HG03175 (cell line): ENCODE measurements at regions not wholly inside any gene's neighbourhood (a gene's known extent, or its start where the extent isn't known, plus 50 kb on each side); places are given as distances from the start of the nearest gene placed in this dataset.

Experiments used
- ATAC-seq: cut with Tn5 transposase; IDR thresholded peaks from one replicate; pipeline ENCODE4 v1.9.1; 2021; ENCODE audit warnings: mild to moderate bottlenecking, moderate library complexity; ENCODE audit not compliant: unreplicated experiment

DNA sequence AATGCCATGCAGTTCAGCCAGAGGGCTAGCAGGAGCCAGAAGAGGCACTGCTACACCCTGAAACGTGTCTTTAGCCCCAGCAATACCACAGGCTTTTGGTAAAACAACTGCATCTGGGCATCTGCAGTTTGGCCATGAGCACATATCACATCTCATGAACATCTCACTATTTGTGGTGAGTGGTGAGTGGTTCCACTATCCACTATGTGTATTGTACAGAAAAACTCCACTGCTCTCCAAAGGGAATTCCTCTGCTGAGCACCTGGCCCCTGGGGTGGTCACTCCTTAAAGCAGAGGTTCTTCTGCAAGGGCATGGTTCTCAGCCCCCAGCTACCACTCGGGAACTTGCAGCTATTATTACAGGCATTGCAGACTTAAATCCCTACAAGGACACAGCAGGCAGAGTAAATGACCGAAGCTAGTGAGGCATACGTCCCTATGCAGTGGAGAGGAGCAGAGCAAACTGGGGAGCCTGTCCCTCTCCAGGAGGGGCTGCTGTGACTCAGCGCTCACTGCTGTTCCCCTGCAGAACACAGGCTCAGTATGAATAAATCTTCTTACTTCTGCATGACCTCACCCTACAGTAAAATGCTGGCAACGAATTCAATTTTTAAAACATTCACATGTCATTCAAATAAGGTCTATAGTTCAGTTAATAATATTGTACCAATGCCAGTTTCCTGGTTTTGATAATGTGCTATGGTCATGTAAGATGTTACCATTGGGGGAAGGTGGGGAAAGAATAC, 332.4 kb upstream of the ZNF507 start:
- no peak for ATAC-seq

DNA sequence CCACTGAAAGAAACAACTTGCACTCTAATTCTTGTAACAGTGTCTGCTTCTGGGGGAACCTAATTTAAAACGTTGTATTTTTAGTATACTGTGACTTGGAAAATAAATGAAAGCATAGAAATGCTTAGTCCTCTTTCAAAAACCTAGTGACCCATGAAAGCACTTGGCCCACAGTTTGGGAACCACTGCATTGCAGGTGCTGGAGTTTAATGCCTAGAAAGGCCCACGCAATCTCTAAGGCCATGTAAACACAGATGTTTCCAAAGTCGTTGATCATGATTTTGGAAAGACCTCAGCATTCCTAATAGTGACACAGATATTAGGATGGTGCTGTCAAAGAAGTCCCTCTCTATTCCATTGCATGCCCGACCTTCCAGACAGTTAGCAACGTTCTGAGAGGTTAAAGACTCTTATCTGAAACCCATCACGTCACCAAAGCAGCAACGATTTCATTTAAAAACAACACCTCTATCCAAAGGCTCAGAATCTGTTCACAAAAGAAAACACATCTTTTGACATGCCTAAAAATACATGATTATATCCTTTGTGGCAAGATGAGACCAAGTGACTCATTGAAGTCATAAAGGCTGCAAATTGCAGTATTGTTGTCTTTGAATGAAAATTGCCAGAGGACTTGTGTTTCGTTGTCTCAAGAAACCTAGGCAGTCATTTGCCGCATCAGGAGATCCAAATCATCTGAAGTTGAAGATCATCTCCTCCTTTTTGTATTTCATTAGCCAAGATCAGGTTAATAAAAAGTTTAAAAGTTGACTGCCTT, 328.0 kb upstream of the ZNF507 start:
- no peak for ATAC-seq

DNA sequence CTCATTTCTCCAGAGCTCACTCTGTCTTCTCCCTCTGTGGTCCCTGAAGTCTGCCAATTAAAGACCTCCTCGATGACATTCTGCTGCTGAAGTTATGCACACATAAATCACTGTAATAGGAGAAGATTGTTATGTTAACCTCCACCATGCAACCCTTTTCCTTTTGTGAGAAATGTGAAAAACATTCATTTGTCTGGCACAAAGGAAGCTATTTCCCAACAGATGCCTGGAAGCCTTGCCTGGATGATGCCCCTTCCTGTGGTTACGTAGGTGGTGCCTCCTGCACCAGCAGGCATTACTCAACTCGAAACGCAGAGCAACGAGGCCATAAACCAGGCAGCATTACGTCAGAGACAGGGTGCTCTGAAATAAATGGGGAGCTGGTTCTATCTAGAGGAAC, 327.4 kb upstream of the ZNF507 start:
- no peak for ATAC-seq

DNA sequence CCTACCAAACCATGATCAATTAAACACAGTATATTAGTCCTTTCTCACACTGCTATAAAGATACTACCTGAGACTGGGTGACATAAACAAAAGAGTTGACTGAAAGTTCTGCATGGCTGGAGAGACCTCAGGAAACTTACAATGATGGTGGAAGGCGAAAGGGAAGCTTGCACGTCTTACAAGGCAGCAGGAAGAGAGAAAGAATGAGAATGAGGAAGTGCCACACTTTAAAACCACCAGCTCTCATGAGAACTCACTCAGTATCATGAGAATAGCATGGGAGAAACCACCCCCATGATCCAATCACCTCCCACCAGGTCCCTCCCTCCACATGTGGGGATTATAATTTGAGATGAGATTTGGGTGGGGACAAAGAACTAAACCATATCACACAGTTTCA, 324.9 kb upstream of the ZNF507 start:
- no peak for ATAC-seq

DNA sequence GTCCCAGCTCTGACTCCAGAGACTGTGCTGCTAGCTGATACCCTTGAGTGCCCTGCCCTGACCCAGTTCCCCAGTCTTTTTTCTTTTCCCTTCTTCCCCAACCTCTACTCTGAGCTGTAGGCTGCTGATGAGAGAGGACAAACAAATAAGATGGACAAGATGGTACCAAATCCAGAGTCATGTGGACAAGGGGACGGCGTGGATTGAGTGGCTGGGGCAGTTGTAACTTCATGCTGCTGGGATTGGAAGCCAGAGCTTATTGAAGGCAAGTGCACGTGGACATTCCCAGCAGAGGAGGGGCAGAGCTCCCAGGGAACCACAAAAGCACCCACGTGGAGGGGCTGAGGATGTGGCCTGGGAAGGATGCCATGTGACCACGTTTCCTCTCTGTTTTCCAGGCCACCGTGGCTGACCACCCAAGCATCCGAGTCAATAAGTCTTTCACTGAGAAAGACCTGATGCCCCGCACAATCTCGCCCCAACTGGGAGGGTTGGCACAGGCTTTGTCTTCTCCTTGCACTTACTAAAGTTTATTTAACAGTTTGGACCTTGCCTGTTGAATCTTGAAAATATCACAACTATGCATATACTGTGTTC, 323.3 kb upstream of the ZNF507 start:
- ATAC-seq, result no peak

DNA sequence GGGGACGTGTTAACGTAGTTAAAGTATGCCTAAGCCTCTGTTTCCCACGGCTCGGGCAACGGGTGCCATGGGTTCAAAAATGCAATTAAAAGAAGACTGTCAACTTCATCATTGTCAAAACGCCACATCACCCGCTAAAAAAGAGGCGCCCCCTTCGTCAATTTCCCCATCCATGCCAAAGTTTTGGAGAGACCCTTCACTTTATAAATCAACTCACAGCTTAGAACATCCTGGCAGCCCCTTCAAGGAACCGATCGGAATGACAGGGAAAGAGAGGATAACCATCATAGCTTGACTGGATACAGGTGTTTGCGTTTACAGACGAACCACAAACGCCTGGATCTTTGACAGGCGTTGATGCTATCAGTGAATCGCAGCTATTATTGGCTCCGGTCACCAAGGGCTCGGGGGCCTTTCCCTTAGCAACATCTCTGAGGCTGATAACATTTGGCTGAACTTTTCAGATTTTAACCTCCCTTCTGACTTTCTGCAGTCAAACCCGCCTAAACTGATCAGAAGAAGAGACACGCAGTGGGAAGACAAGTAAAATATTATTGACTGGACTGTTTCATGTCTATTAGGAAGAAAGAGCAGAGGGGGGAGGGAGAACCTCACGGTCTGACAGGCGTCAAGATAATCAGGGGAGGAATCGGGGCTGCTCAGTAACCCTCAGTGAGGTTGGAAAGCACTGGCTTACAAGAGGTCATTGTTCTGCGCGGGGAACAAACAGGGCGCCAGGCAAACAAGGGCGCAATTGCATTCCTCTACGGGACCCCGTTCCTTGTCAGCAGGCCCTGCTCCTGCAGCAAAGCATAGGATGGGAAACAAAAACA, 322.5 kb upstream of the ZNF507 start:
- ATAC-seq, result no peak

DNA sequence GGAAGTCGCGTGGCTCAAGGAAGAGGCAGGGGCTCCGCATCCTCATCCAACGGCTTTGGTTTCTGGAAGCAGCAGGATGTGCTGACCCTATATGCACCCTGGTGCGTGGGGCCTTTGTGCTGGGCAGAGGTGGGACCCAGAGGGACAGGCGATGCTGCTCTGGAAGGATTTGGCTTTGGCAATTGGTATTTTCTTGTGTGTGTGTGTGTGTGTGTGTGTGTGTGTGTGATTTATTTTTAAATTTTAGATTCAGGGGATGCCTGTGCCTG, 321.9 kb upstream of the ZNF507 start:
- no peak for ATAC-seq

DNA sequence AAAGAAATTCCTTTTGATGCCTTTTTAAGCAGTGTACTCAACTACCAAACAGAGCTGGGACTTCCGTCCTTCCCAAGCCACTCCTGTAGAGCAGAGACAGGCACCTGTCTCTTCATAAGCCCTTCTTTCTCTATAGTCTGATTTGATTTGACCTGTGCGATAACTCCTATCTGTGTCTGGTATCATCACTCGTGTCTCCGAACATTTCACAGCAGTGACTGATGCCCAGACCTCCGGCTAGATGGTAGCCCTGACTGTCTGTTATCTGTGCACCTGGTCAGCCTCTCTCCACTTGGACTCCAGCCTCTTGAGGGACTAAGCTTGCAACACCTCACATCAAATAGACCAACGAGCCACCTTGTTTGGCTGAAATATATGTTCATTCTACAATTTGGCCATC, 316.2 kb upstream of the ZNF507 start:
- ATAC-seq, result no peak

DNA sequence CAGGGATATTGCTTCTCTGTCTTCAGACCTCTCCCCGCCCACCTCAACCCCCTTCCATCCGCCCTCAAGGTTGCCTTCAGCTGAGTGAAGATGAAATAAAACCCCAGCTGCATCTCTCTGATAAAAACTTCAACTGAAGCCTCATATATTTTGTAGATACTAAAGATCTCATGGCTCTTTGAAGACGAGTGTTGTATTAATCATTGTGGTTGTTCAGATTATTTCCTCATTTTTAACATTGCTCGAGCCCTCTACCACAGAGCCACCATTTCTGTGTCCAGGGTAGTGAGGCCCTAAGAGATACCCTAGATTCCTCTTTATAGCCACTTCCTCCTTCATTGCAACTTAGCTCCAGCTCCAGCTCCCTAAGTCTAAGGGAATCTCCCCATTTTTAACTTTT, 312.8 kb upstream of the ZNF507 start:
- ATAC-seq, result no peak

DNA sequence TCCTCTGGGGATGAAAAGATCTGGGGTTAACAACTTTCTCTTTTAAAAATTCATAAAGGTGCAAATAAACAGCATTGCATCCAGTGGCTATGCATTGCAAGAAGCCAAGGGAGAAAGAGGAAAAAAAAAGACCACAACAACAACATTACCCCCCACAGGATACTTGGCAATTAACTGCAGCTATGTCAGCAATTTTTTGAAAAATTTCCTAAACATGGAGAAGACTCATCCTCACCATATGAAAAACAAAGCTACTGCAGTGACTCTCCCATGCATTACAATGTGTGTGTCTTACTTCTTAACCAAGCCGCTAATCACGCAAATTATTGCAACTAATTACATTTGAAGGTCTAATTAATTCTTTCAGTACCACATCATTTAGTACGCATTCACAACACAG, 309.8 kb upstream of the ZNF507 start:
- no peak for ATAC-seq

DNA sequence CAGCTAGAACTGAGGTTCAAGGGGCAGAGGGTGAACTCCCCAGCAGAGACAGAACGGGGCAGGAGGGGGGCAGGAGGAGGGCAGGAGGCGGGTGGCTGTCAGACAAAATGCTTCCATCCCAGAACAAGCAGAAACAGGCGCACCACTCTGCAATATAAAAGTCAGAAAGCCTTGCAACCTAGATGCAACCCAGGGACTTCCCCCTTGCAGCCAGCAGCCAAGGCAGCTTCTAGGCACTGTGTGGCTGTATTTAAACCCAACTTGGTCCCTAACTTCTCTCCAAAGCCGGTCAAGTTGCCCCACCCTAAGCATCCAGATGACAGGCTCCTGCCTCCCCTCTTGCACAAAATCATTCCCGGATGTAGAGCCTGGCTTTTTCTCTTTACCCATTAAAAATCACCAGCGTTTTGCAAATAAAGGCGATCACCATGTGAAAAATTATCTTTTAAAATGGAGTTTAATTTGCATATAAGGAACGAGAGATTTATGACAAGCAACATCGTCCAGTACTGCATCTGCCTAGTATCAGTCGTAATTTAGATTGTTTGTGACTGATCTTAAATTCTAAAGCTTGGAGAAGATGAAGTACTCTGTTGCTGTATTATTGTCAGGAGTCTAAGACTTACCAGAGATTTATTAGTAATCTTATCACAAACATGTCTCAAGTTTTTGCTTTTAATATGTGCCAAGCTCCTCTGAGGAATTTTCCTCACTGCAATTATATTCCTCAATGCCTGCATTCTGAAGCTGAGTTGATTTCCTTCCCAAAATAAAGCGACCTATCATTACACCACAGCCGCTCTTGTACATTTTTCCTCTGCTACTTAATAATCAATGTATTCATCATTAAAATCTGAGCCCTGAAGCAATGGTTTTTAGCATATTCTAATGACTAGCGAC, 307.1 kb upstream of the ZNF507 start:
- ATAC-seq, result no peak

DNA sequence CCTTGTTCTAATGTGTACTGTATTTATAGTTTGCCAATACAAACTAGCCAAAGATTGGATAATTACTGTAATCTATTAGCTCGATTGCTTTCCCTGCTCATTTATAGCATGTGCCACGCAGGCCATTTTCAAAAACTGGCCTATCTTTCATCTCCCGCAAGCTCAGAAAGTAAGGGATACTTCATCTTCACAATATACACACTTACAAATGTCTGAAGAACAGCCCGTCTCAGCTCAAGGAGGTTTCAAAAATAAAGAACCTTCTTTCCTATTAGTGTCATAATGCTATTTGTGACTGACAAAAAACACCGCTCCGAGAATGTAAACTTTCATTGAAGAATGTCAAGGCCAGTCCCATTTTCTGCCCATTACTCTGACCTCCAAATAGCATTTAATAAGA, 306.4 kb upstream of the ZNF507 start:
- no peak for ATAC-seq

DNA sequence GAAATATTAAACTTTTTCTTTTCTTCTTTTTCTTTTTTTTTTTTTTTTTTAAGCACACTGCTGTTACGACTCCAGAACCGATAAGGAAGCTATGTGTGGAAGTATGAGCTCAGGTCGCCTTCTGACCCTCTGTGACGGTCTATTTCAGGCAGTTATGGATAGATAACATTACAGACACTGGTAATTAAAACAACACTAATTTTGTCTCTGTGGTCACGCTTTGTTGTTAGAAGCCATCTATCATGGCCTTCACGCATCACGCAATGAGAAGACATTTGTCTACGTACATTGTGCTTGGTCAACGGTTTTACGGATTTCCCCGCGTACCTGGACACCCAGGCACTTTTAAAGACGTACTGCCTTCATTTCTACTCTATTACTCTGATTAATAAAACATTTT, 306.0 kb upstream of the ZNF507 start:
- no peak for ATAC-seq

DNA sequence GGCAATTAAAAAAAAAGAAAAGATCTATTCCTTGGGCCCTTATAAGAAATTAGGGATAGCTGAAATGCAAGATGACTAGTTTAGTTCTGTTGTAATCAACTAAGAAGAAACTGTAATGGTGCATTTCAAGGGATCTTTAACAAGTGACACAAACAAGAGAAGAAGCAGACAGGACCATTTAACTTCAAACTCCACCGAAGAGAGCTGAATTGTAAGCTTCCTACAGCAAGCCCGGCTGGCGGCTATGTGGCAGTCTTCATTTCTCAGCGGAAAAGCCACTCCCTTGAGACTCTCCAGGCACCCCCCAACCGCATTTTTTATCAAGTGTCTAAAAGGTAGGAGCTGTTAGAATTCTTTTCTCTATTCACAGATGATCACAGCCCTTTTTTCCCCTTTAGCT, 305.2 kb upstream of the ZNF507 start:
- ATAC-seq, result no peak

DNA sequence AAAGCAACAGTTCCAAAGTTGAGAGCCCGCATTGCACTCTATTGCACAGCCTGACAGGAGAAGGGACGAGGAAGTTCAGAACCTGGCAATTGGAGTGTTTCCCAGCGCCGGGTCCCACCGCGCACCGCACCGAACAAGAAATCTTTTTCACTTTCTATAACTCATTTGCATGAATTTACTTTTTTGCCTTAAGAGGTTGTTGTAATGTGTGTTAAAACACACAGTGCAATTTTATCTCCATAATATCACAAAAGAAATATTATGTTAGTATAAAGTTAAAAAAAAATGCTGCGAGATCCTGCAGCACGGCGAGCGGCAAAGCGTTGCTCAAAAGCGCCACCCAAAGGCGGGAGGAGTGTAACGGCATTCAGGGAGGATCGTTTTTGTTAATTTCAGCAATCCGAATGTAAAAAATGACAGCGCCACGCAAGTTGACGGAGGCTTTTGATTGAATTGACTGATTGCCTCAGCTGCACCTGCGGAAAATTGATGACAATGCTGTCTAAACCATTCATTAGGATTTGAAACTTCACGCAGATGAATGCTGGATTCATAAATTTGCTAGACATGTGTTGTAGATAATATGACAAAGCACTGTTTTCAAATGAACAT, 303.6 kb upstream of the ZNF507 start:
- ATAC-seq, result no peak

DNA sequence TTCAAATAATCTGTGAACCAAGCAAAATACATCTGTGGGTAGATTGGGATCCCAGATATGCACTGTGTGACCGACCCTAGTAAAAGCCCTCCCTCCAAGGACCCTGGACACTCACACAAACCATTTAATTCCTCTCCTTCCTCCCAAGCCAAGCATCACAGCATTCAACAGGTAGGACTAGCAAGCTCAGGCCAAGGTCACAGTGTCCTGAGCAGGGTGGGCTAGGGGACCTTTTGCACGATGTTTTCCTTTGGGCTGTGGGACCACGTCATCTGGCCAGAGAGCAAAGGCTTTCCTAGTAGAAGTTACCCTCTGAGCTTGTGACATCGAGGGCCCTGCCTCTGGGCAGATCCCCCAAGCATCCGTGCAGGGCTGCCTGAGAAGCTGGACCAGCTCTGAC, 297.6 kb upstream of the ZNF507 start:
- no peak for ATAC-seq

DNA sequence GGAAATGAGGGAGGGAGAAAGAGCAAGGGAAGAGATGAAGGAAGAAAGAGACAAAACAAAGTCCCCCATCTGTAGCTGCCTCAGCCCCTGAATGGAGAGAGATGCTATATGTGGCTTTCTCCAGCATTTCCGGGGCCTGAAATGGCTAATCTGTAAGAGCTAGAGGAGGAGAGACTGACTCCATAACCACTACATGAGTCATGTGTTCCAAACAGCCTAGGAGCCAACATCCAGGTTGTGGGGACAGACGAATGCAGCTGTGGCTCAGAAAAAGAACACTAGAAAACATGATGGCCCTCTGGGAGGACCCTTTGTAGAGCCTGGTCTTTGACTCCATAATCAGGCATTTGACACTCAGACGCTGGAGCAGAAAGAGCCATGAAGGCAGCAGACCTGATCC, 292.0 kb upstream of the ZNF507 start:
- ATAC-seq, result no peak

DNA sequence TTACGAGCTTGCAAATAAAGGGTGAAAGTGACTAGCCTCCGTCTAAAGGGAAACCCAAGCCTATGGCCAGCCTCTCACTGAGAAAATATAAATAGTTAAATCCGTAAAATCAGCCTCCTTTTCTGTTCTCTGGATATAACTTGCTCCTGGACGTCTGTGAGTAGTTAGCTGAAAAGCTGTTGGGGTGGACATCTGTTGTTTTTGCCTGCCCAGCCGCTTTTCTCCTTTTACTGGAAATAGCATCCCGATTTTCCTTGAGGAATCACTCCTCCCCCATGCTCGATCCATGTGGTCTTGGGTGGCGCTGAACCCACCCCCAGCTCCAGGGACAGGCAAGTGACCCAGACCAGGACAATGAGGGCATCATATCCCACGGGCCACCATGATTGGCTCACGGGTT, 291.5 kb upstream of the ZNF507 start:
- ATAC-seq, result no peak

DNA sequence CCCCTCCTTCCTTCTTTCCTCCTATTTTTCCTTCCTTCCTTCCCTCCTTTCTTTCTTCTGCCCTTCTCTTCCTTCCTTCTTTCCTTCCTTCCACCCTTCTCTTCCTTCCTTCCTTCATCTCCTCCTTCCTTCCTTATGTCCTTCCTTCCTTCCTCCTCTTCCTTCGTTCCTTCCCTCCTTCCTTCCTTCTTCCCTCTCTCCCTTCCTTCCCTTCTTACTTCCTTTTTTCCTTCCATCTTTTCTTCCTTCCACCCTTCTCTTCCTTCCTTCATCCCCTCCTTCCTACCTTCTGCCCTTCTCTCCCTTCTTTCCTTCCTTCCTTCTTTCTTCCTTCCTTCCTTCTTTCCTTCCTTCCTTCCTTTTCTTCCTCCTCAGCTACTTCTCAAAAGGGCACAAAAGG, 287.3 kb upstream of the ZNF507 start:
- ATAC-seq, result no peak

DNA sequence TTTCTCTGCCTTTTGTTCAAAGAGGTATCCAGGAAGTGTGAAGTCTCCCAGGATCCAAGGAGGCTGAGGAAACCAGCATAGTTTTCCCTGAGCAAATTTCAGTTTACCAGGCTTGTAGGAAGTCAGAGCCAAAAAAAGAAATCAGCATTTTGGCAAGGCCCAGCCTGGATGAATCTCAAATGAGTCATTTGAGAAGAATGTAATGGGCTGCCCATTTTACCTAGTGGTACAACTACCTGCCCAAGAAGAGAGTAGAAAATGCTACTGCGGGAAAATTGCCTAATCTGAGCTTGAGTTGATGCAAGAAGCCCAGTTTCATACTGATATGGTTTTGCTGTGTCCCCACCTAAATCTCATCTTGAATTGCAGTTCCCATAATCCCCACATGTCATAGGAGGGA, 284.1 kb upstream of the ZNF507 start:
- ATAC-seq, result no peak
